Keratinocyte (primary cell): ENCODE measurements at regions not wholly inside any gene's neighbourhood (a gene's known extent, or its start where the extent isn't known, plus 50 kb on each side); places are given as distances from the start of the nearest gene placed in this dataset.

Experiments
- CTCF ChIP-seq, 3 experiments: IDR thresholded peaks in 1 of 3; conservative IDR thresholded peaks in 1 of 3; optimal IDR thresholded peaks in 1 of 3; 2 replicates in 2 of 3; 3 replicates in 1 of 3; pipeline versions ENCODE3 to v1.5.1; 2011; ENCODE audit warnings: low read length in 3 of 3, mild to moderate bottlenecking in 3 of 3, moderate library complexity in 2 of 3, control low read depth in 1 of 3, inconsistent platforms in 1 of 3; ENCODE audit not compliant: insufficient read depth in 2 of 3; ENCODE audit errors: extremely low read depth in 1 of 3
- EZH2 ChIP-seq: IDR thresholded peaks from one replicate; pipeline ENCODE4 v1.6.1; 2012; ENCODE audit warnings: inconsistent platforms, mild to moderate bottlenecking, low read length, moderate library complexity

- TF ChIP-seq CTCF (optimal IDR thresholded peaks at IDR 0.05 in 1 of 3, IDR thresholded peaks at IDR 0.05 in 1 of 3, conservative IDR thresholded peaks at IDR 0.05 in 1 of 3; ENCODE audit: extremely low read depth in 1 of 3, insufficient read depth in 2 of 3, low read length in 3 of 3) = no peak
- TF ChIP-seq EZH2 = no peak
Measured at GRCh38 chr5:97847920-97848631, 665.0 kb upstream of the RIOK2 start.
